ENCODE measurements at regions not wholly inside any gene's neighbourhood (a gene's known extent, or its start where the extent isn't known, plus 50 kb on each side); places are given as distances from the start of the nearest gene placed in this dataset.
"Not testable (repeated sequence)": the region's sequence is repeated elsewhere in the genome, so short reads cannot be mapped to it uniquely, and the experiment has no call there.

DNA sequence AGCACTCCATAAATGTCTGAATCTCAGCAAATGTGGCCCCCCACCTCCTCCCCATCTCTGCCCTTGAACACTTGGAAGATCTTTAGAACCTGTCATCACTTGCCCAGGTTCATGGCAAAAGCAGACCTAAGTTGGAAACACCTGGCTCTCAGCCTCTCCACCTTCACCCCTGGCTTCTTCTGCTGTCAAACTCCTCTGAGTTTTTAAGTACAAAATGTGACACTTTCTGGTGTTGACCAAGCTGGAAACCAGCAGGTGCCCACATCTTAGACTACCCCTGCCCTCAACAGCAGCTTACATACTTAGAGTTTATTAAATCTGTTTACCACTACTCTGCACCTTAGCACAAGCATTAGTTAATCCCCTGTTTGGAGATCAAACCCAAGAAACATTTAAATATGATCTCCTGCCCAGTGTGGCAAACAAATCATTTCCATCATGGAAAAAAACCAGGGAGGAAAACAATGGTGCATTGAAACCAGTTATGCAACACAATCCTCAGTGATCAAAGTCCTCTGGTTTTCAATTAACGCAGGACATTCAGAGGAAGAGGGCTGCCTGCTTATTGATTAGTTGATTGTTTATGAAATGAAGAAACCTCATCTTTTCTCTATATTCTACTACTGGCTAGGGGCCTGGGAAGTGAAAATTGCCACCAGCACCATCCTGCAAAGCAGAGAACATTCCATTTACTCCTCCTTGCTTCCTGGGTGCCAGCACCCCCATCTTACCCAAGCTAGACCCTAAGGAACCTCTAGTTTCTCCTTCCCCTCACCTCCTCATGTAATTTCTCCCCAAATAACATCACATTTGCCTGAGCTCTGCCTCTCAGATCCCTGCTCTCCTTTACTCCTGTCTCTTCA, 139.4 kb upstream of the RAB4A start:
- no peak for DNase-seq (ENCODE audit: low read depth in 2 of 2)

DNA sequence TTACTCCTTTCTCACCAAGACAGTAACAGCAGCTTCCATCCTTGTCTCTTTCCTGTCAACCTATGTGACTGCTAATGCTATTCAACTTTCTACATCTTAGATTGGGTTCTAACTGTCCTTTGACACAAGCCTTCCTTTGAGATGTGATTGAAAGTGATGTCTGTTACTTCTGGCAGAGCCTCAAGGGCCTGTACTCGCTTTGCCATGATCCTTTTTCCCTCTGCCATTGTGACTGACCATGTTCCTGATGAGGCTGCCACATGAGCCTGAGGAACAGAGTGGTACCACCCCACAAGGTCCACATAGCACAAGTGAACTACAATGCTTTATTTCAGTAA, 138.8 kb upstream of the RAB4A start:
- DNase-seq (ENCODE audit: low read depth in 2 of 2), result no peak

DNA sequence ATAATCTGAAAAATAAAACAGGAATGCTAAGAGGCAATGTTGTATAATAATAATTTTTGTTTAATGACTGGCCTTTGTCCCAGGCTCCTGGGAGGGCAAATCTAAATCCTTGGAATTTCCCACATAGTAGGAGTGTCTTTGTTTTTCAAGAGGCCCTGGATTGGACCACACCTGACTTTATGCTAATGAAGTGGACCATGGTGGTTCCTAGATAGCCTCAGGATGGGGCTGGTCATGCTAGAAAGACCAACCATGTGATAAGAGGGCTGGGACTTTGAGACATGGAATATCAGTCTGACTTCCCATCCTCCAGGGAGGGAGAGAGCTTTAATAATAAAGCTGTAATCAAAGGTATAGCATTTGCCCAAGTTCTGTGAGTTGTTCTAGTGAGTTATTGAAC, 138.2 kb upstream of the RAB4A start:
- DNase-seq (ENCODE audit: low read depth in 2 of 2), result no peak

DNA sequence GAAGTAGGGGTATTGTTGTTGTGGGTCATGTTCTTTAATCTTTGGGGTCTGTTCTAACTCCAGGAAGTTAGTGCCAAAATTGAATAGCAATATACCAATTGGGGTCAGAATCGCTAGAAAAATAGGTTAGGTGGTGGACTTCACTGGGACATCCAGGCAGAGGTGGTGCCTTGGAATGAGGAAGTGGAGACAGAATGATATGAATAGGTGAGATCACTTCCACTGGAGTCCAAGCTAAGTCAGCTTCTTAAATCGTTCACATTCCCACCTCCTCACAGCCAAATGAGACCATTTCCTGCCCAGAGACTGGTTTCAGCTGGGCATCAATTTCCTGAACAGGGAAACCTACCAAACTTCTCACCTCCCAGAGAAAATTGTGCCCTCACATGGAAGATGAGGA, 137.8 kb upstream of the RAB4A start:
- no peak for DNase-seq (ENCODE audit: low read depth in 2 of 2)

DNA sequence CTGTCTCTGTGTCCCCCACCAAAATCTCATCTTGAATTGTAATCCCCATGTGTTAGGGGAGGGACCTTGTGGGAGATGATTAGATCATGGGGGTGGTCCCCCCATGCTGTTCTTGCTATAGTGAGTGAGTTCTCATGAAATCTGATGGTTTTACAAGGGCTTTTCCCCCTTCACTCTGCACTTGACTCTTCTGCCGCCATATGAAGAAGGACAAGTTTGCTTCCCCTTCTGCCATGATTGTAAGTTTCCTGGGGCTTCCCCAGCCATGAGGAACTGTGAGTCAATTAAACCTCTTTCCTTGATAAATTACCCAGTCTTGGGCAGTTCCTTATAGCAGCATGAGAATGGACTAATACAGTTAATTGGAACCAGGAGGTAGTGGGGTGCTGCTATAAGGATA, 137.1 kb upstream of the RAB4A start:
- DNase-seq (ENCODE audit: low read depth in 2 of 2), result no peak

DNA sequence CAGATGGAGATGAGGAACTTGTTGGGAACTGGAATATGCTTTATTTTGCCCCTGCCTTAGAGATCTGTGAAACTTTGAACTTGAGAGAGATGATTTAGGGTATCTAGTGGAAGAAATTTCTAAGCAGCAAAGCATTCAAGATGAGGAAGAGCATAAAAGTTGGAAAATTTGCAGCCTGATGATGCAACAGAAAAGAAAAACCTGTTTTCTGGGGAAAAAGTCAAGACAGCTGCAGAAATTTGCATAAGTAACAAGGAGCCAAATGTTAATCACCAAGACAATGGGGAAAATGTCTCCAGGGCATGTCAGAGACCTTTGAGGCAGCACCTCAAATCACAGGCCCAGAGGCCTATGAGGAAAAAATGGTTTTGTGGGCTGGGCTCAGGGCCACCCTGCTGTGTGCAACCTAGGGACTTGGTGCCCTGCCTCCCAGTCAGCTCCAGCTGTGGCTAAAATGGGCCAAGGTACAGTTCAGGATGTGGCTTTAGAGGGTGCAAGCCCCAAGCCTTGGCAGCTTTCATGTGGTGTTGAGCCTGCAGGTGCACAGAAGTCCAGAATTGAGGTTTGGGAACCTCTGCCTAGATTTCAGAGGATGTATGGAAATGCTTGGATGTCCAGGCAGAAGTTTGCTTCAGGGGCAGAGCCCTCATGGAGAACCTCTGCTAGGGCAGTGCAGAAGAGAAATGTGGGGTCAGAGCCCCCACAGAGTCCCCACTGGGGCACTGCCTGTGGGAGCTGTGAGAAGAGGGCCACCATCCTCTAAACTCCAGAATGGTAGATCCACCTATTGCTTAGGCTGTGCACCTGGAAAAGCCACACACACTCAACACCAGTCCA, 136.3 kb upstream of the RAB4A start:
- not testable (repeated sequence) for DNase-seq (ENCODE audit: low read depth in 2 of 2)

DNA sequence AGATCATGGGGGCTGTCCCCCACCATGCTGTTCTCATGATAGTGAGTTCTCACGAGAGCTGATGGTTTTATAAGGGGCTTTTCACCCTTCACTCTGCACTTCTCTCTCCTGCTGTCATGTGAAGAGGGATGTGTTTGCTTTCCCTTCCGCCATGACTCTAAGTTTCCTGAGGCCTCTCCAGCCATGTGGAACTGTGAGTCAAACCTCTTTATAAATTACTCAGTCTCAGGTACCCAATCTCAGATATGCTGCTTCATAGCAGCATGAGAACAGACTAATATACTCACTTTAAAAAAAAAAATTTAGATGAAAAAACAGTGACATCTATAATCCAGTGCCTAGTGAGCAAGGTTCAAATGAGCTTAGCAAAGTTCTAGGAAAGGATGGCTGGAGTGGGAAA, 135.1 kb upstream of the RAB4A start:
- no peak for DNase-seq (ENCODE audit: low read depth in 2 of 2)

DNA sequence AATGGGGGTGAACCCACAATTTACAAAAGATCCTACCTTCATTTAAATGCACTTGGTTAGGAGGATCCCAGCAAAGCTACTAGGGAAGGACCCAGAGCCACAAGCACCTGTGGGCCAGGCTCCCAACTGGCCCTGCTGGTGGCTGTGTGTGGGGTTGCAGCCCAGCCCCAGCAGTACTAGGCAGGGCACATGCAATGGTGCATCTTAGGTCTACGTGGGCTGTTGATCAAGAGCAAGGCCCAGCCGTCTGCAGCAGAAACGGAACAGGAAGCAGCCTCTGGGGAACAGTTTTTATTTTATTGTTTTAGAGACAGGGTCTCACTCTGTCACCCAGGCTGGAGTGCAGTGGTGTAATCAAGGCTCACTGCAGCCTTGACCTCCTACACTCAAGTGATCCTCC, 134.1 kb upstream of the RAB4A start:
- DNase-seq (ENCODE audit: low read depth in 2 of 2), result no peak

DNA sequence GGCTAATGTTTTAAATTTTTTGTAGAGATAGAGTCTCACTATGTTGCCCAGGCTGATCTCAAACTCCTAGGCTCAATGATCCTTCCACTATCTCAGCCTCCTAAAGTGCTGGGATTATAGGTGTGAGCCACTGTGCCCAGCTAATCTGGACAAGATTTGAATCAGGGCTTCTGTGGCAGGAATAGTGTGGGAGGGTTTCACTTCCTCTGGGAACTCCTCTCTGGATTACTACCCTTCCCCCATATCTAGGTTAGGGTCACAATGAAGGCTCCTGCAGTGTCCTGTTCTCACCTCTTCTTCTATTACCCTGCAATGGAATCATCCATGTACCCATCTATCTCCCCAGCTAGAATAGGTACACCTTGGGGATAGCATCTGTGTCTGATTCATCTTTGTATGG, 133.6 kb upstream of the RAB4A start:
- DNase-seq (ENCODE audit: low read depth in 2 of 2), result no peak

DNA sequence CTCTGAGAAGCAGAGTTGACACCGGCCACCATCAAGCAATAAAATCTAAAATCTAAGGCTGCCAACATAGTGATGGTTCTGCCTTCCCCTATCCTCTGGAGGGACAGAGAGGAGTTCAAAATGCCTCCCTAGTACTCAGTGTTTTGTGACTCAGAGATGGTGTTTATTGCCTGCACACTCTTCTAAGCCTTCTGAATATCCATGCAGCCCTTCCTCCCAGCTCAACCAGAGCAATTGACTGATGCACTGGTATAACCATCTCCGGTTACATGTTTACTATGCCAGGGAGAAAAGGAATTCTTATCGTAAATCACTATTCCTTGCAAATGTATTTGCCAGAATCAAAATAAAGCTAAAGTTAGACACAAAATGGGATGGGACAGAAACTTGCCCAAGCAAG, 132.9 kb upstream of the RAB4A start:
- no peak for DNase-seq (ENCODE audit: low read depth in 2 of 2)

DNA sequence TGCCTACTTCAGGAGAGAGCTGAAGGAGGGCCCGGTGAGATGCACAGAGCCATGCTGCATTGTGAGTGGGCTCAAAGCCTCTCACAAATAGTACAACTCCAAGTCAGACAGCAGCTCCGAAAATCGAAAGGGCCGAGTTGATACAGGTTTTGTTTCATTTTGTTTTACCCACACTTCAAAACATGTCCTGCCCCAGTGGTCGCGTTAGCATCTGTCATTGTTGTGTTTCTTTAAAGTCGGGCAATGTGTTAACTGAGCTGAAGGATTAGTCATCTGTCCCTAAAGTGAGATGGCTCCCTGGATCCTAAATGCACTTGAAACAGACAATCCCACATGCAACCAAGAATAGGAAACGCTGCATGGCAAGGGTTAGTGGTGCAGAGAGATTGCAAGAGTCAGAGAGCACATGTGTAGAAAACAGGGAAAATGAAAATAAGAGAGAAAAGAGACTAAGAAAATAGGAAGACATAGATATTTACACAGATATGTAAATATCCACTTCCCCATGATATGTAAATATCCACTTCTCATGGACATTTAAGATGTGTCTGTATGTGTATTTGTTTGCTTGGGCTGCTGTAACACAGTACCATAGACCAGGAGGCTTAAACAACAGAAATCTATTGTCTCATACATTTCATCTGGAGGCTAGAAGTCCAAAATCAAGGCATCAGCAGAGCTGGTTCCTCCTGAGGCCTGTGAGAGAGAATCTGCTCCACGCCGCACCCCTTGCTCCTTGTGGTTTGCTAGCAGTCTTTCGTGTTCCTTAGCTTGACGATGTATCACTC, 131.4 kb upstream of the RAB4A start:
- no peak for DNase-seq (ENCODE audit: low read depth in 2 of 2)

DNA sequence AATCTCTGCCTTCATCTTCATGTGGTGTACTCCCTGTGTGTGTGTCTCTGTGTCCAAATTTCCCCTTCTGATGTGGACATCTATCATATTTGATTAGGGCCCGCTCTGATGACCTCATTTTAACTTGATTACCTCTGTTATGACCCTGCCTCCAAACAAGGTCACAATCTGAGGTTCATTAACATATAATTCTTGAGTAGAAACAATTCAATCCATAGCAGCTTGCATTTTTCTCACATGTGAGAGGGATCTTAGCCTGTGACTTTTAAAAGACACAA, 130.9 kb upstream of the RAB4A start:
- no peak for DNase-seq (ENCODE audit: low read depth in 2 of 2)

DNA sequence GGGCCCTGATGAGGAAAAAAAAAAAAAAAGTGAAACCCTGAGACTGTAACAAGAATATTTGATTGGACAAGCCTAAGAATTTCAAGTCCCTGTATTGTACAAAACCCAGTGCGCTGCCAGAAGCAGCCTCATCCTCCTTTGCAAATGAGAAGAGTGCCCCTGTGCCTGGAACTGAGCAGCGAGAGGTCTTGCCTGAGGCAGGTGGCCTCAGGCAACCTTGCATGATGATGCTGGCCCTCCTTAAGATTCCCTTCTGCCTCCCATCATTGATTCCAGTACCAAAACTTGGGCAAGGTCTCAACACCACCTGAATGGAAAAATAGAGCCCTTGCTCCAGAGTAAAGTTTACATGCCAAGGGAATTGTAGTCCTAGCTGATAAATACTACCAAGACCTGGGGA, 129.6 kb upstream of the RAB4A start:
- no peak for DNase-seq (ENCODE audit: low read depth in 2 of 2)

DNA sequence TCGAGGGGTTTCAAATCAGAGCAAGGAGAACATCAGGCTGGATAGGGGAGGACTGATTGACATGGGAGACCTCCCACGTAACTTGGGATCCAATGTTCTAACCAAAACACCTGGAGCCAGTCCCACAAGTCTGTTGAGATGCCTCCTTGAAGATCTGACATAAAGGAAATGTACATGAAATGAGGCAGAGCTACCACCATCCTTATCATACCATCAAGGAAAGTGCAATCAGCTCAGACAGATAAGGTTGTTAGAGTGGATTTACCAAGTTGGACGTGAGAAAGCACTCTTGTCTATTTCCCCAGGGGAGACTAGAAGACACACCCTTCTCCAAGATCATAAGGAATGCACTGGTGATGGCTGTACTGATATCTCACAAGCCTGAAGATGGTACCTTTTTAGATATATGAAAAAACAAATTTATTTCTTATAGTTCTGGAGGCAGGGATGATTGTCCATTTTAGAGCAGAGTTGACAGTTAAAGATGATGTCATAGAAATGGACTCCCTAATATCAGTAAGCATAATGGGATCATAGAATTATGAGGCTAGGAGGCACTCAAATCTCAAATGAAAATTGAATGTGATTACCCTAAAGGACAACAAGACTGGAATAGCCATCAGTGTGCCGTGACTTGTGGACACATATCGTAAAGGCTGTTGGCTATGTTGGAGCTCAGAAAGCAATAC, 129.1 kb upstream of the RAB4A start:
- DNase-seq (ENCODE audit: low read depth in 2 of 2), result no peak

DNA sequence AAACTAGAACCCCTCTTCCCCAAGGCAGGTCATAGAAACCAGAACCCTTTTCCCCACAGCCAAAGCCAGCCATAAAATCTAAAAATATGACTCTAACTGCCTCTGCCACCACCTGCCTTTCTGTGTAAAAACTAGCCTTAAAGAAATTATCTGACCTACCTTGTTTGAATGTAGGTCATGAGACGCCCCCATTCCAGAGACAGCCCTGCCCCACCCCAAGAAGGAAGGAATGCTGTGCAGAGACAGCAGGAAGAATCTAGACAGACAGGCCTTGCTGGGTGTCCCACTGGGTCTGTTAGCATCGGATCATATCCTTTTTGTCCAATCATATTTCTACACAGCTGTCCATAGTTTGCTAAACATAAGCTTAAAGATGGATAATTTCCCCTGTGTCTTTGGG, 128.4 kb upstream of the RAB4A start:
- DNase-seq (ENCODE audit: low read depth in 2 of 2), result no peak

DNA sequence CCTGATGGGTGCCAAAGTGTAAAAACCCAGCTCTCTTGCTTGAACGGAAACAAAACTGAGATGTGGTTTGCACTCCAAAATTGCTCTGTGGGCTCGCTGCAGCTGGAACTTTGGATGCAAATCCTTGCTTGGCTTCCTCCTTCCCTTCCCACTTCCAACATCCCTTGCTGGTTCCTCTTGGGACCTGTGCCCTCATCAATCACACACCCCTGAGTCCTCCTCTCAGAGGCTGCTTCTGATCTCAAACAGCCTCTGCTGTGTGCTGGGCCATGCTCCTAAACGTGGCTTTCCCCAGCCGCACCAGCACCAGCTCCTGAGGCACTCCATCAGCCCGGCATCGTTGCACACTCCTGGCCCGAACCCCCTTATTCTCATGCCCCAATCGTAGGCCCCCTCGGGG, 124.3 kb upstream of the RAB4A start:
- no peak for DNase-seq (ENCODE audit: low read depth in 2 of 2)

DNA sequence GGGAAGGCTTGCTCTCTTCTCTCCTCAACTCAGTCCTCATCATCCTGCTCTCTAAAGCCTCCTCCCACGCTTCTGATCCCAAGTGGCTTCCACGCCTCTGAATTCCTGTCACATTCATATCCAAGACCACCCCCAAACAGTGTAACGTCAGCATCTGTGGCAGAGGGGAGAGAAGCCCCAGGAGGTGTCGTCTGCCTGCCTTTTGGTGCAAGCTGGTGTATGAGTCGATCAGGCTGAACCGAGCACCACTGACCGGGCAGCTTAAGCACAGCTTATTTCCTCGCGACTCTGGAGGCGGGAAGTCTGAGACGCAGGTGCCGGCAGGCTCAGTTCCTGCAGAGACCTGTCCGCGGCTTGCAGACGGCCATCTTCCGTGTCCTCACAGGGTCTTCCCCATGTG, 123.8 kb upstream of the RAB4A start:
- no peak for DNase-seq (ENCODE audit: low read depth in 2 of 2)

DNA sequence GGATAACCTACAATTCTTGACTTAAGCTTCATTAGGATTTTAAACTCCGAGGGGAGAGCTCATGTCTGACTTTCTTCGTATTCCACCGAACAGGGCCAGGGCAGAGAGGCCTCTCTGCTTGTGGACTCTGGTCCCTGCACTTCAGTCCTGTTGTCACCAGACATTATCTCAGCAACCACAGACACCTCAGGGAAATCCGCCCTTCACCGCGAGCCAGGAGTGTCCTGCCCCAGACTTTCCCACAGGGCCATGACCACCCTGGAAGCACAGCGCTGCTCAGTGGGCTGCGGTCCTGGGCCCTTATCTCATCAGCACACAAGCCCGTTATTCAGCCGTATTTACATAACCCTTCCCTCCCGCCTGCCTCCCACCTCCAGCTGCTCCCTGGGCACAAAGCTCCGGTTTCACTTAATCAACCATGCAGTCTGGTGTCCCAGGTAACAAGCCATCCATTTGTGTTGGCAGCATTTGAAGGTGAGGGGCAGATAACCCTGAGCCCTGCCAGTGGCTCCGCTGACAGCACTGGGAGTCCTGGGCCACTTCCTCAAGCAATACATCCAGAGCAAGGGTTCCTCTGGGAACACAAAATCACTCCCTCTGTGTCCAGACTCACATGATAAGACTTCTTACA, 122.8 kb upstream of the RAB4A start:
- DNase-seq (ENCODE audit: low read depth in 2 of 2), result no peak

DNA sequence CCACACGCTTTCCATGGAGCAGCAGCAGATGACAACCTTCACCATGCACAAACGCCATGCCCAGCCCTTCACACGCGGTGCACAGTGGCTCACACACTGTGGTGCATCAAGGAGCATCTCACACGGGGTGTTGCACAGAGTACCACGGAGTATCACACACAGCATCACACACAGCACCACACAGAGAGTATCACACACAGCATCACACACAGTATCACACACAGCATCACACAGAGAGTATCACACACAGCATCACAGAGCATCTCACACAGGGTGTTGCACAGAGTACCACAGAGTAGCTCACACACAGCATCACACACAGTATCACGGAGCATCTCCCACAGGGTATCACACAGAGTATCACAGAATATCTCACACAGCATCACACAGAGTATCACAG, 122.2 kb upstream of the RAB4A start:
- no peak for DNase-seq (ENCODE audit: low read depth in 2 of 2)

DNA sequence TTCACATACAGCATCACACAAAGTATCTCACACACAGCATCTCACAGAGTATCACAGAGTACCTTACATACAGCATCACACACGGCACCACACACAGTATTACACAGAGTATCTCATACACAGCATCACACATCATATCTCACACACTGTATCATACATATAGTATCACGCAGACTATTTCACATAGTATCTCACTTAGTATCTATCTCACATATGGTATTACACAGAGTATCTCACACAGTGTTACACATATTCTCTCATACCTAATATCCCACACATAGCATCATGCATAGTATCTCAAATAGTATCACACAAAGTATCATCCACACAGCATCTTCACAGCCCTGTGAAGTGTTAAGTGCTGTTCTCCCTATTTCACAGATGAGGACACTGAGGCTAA, 121.5 kb upstream of the RAB4A start:
- no peak for DNase-seq (ENCODE audit: low read depth in 2 of 2)

DNA sequence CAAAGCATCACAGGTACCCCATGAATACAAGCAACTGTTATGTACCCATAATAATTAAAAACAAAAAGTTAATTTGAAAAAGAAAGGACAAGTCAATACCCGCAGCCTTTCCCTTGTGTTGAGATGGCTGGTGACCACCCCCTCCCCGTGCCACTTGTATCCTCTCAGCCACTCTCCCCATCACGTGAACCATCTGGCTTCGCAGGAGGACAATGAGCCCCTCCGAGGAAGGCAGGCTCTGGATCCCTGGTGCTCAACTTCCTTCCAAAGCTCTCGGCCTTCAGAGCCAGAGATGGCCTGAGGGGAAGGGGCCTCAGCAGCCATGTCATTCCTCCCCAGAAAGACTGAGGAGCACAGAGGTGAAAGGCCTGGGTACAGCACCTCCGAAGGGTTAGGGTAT, 120.4 kb upstream of the RAB4A start:
- DNase-seq (ENCODE audit: low read depth in 2 of 2), result no peak

DNA sequence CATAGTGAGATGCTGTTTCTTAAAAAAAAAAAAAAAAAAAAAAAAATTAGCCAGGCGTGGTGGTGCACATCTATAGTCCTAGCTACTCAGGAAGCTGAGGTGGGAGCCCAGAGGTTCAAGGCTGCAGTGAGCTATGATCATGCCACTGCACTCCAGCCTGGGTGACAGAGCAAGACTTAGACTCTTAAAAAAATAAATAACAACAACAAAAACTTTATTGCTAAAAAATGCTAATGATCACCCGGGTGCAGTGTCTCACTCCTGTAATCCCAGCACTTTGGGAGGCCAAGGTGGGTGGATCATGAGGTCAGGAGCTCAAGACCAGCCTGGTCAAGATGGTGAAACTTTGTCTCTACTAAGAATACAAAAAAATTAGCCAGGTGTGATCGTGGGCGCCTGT, 119.5 kb upstream of the RAB4A start:
- not testable (repeated sequence) for DNase-seq (ENCODE audit: low read depth in 2 of 2)

Data from stimulated activated CD4-positive, alpha-beta T cell treated with anti-CD3 and anti-CD28 coated beads, Interleukin-1b, Interleukin-23, amount 100 ng/mL, for 1 hour (primary cell).